NB4 (cell line): ENCODE measurements at regions not wholly inside any gene's neighbourhood (a gene's known extent, or its start where the extent isn't known, plus 50 kb on each side); places are given as distances from the start of the nearest gene placed in this dataset.

Experiments
- MYC ChIP-seq: IDR thresholded peaks from 2 replicates; pipeline ENCODE4 v1.6.1; 2011; ENCODE audit warnings: low read depth, low read length
- POLR2A ChIP-seq: IDR thresholded peaks from 2 replicates; pipeline ENCODE4 v1.6.1; 2011; ENCODE audit warnings: mild to moderate bottlenecking; ENCODE audit not compliant: insufficient read length; ENCODE audit errors: extremely low read depth
- TF ChIP-seq, protein P1 (sequence below): IDR thresholded peaks from one replicate; pipeline ENCODE4 v1.5.1; 2012; ENCODE audit warnings: low read depth, low read length

DNA sequence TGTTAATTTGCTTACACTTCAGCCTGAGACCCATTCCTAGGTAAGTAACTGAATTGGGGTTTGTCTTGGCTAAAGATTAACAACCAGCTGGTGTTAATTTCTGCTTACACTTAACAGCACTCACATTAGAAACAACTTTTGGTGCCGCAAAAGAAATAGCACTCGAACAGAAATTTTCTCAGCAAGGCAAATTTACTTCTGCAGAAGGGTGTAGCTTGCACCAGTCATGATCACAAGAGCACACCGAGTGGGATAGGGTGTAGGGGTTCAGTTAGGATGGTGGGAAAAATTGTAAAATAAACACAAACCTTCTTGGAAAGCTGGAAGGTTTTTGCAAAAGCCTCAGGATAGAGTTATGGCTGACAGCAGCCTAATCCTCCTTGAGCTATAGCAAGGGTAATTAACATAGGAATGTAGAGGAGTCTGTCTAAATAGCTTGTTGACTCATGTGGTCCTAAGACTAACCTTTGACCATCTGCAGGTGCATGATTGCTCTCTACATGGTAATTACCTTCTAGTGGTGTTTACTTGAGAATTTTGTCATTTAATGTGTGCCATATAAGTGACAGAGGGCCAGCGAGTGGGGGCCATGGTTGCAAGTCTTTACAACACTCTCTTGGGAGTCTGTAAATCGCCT, 67.8 kb upstream of the CDK13 start:
- TF ChIP-seq, protein P1, sequence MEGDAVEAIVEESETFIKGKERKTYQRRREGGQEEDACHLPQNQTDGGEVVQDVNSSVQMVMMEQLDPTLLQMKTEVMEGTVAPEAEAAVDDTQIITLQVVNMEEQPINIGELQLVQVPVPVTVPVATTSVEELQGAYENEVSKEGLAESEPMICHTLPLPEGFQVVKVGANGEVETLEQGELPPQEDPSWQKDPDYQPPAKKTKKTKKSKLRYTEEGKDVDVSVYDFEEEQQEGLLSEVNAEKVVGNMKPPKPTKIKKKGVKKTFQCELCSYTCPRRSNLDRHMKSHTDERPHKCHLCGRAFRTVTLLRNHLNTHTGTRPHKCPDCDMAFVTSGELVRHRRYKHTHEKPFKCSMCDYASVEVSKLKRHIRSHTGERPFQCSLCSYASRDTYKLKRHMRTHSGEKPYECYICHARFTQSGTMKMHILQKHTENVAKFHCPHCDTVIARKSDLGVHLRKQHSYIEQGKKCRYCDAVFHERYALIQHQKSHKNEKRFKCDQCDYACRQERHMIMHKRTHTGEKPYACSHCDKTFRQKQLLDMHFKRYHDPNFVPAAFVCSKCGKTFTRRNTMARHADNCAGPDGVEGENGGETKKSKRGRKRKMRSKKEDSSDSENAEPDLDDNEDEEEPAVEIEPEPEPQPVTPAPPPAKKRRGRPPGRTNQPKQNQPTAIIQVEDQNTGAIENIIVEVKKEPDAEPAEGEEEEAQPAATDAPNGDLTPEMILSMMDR = no peak
- TF ChIP-seq POLR2A (no peak), MYC (no peak)
